ENCODE measurements at regions not wholly inside any gene's neighbourhood (a gene's known extent, or its start where the extent isn't known, plus 50 kb on each side); places are given as distances from the start of the nearest gene placed in this dataset.

DNA sequence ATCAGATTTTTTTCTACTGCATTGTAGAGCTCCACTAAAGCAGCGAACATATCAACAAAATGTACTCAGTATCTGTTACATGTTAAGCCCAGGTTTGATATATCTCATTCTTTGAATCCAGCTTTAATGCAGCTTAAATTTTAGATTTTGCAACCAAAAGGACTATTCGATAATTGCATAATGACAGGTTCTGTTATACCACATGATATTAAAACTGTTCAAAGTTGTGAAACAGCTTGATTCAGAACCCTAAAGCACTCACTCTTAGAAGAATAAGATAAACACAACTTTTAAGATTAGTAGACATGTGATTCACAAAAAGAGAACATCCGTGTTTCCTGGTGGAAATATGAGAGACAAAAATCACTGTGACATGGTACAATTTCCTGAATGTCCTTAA lies 427.9 kb downstream of the CDH11 start:
- no peak for DNase-seq
- Histone ChIP-seq H3K4me1 (peaks cover 5% of the 10 kb centered on the region), H3K4me3 (no peak overlapping the region), H3K27ac (no peak overlapping the region), H3K36me3 (ENCODE audit: low read depth, missing control alignments) (no peaks in the 10 kb centered on the region), H3K9me3 (no peaks in the 10 kb centered on the region), H3K27me3 (no peaks in the 10 kb centered on the region)
- TF ChIP-seq, protein P1, sequence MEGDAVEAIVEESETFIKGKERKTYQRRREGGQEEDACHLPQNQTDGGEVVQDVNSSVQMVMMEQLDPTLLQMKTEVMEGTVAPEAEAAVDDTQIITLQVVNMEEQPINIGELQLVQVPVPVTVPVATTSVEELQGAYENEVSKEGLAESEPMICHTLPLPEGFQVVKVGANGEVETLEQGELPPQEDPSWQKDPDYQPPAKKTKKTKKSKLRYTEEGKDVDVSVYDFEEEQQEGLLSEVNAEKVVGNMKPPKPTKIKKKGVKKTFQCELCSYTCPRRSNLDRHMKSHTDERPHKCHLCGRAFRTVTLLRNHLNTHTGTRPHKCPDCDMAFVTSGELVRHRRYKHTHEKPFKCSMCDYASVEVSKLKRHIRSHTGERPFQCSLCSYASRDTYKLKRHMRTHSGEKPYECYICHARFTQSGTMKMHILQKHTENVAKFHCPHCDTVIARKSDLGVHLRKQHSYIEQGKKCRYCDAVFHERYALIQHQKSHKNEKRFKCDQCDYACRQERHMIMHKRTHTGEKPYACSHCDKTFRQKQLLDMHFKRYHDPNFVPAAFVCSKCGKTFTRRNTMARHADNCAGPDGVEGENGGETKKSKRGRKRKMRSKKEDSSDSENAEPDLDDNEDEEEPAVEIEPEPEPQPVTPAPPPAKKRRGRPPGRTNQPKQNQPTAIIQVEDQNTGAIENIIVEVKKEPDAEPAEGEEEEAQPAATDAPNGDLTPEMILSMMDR (IDR thresholded peaks at IDR 0.05): no peak
- TF ChIP-seq POLR2A (IDR thresholded peaks at IDR 0.05): no peak
- WGBS, 2 donors: 86 to 94% methylated on average over 3 of the region's 3 CpGs
- intact Hi-C loops (cut with DNase I; ENCODE audit: low total_unique reads): no loop called here

DNA sequence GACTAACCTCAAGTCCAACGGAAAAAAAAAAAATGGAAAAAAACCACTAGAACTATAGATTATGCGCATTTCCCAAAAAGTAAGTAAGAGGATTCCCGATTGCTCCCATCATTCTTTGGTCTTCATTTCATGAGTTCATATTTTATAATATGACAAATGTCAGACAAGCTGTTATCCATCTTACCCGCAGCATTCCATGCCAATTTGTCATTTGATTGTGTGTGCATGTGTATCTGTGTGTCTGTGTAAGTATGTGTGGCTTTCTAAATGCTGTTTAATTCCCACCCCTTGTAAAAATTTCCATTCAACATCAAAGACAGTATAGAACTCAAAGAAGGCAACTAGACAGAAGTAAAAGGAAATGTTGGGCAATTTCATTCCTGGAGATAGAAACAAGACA lies 434.1 kb downstream of the CDH11 start:
- TF ChIP-seq POLR2A (IDR thresholded peaks at IDR 0.05): no peak
- TF ChIP-seq, protein P1 (IDR thresholded peaks at IDR 0.05): no peak
- intact Hi-C loops (cut with DNase I; ENCODE audit: low total_unique reads): no loop called here
- Histone ChIP-seq H3K4me3 (no peak overlapping the region), H3K4me1 (no peaks in the 10 kb centered on the region), H3K9me3 (no peaks in the 10 kb centered on the region), H3K36me3 (ENCODE audit: low read depth, missing control alignments) (no peaks in the 10 kb centered on the region), H3K27ac (no peak overlapping the region), H3K27me3 (no peaks in the 10 kb centered on the region)
- whole genome bisulfite sequencing, 2 donors: 92 to 95% methylated on average over 4 of the region's 4 CpGs
- DNase-seq: no peak

DNA sequence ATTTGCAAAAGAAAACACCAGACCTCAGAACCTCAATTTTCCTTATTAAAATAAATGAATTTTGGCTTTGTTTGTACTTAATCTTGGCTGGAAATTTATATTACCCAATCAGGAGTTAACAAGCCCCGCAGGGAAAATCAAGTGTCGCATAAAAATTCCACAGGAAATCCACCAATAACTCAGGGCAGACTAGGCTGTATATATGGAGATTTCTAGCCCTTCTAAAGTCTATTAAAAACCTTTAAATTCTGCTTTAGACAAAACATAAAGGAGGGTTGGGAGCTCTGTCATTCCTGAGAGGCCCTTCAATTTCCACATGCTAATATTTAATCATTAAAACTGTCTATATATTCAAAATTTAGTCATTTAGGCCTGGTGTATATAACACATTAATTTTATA lies 434.7 kb downstream of the CDH11 start:
- no peaks in the 10 kb centered on the region for H3K4me1 ChIP-seq
- H3K27ac ChIP-seq: no peak overlapping the region
- TF ChIP-seq, protein P1 (IDR thresholded peaks at IDR 0.05): no peak
- no peak for TF ChIP-seq POLR2A (IDR thresholded peaks at IDR 0.05)
- no peak for DNase-seq
- no peaks in the 10 kb centered on the region for H3K9me3 ChIP-seq
- no peaks in the 10 kb centered on the region for H3K27me3 ChIP-seq
- H3K36me3 ChIP-seq (ENCODE audit: low read depth, missing control alignments): no peaks in the 10 kb centered on the region
- 85 to 89% methylated on average over 2 of the region's 2 CpGs for WGBS, 2 donors
- intact Hi-C loops (cut with DNase I; ENCODE audit: low total_unique reads): no loop called here
- H3K4me3 ChIP-seq: no peak overlapping the region

- no peak for DNase-seq
- Histone ChIP-seq H3K4me1 (no peaks in the 10 kb centered on the region), H3K9me3 (no peaks in the 10 kb centered on the region), H3K36me3 (ENCODE audit: low read depth, missing control alignments) (no peaks in the 10 kb centered on the region), H3K27me3 (no peaks in the 10 kb centered on the region), H3K4me3 (no peak overlapping the region), H3K27ac (no peak overlapping the region)
- TF ChIP-seq, protein P1 (IDR thresholded peaks at IDR 0.05): no peak
- TF ChIP-seq POLR2A (IDR thresholded peaks at IDR 0.05): no peak
- WGBS, 2 donors: 64 to 72% methylated on average over 4 of the region's 4 CpGs
- intact Hi-C loops (cut with DNase I; ENCODE audit: low total_unique reads): no loop called here
Measured at GRCh38 chr16:64679976-64680690, 441.7 kb downstream of the CDH11 start.

GRCh38 chr16:64669573-64669972 lies 452.3 kb downstream of the CDH11 start:
- H3K27me3 ChIP-seq: no peaks in the 10 kb centered on the region
- no peak overlapping the region for H3K4me3 ChIP-seq
- intact Hi-C loops (cut with DNase I; ENCODE audit: low total_unique reads): no loop called here

More at GRCh38 chr16:64669573-64669972, 452.3 kb downstream of the CDH11 start:
- TF ChIP-seq POLR2A (IDR thresholded peaks at IDR 0.05): no peak
- TF ChIP-seq, protein P1 (IDR thresholded peaks at IDR 0.05): no peak
- no peak overlapping the region for H3K27ac ChIP-seq
- DNase-seq: no peak
- no peaks in the 10 kb centered on the region for H3K36me3 ChIP-seq (ENCODE audit: low read depth, missing control alignments)
- H3K4me1 ChIP-seq: no peaks in the 10 kb centered on the region
- 56 to 73% methylated on average over 8 of the region's 8 CpGs for WGBS, 2 donors
- H3K9me3 ChIP-seq: no peaks in the 10 kb centered on the region

Data from testis (tissue), 2 donors.